Activated CD4-positive, CD25-positive, alpha-beta regulatory T cell (primary cell): ENCODE measurements at regions not wholly inside any gene's neighbourhood (a gene's known extent, or its start where the extent isn't known, plus 50 kb on each side); places are given as distances from the start of the nearest gene placed in this dataset.

Experiments used
- DNase-seq, 4 experiments: peaks; one replicate each; lab custom pipeline; 2025; lab: John Stamatoyannopoulos, UW

DNA sequence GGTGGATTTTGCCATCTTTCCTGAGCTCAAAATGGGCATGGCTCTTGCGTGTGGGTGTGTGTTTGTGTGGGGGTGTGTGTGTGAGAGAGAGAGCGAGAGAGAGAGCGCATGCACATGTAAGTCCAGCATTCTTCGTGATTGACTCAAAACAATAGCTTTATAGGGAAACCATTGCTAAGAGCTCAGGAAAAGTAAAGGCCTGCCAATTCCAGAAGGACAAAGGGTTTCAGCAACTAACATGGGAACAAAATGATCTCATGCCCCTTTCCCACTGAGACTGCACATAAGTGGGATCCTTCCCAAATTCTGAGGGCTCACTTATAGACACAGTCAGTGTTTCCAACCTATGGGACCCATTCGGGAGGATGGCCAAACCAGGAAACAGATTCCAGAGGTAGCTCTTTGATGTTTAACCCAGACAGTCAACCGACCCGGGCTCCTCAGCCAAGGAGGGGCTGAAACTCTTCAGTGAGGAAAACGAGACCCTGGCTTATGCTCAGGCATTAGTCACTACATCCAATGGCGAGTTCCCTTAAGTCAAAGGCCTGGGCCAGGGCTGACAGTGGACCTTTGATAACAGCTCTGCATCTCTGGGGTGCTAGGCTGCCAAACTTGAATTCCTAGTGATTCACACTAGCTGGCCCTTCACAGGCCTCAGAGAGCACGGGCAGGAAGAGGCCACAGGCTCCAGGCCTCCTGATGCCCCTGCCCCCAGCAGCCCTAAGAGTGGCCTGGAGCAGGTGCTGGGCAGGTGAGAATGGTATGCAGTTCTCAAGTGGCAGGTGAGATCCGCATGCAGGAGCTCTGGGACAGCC lies 305.0 kb upstream of the C2CD4B start:
- DNase-seq = no peak

DNA sequence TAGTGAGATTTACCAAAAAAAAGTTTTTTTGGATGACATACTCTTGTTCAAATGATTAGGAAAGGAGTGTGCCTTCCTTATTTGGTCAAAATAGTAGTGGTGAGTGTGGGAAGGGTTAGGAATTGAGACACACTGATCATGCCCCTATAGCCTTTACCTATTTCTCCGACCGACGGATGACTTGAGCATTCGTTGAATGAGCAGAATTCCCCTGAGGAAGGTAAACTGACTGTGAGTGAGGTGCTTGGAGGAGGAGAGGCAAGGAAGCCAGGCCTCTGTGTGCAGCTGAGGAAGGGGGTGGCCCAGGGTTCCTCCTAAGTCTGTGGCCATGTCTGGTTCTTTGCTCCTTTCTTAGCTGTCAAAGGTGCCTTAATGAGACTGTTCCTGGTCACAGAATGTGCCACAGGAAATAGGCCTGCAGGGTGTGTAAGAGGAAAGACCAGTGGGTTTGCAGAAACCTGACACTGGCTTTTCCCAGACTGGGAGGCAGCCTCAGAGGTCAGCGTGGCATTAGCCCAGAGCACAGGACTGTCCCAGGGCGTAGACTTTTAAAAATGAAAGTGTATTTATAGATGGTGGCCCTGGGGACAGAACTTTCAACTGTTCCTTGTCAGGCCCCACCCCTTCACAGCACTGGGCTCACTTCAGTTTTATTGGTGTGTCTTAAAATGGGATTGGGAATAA lies 307.7 kb upstream of the C2CD4B start:
- DNase-seq = no peak

DNA sequence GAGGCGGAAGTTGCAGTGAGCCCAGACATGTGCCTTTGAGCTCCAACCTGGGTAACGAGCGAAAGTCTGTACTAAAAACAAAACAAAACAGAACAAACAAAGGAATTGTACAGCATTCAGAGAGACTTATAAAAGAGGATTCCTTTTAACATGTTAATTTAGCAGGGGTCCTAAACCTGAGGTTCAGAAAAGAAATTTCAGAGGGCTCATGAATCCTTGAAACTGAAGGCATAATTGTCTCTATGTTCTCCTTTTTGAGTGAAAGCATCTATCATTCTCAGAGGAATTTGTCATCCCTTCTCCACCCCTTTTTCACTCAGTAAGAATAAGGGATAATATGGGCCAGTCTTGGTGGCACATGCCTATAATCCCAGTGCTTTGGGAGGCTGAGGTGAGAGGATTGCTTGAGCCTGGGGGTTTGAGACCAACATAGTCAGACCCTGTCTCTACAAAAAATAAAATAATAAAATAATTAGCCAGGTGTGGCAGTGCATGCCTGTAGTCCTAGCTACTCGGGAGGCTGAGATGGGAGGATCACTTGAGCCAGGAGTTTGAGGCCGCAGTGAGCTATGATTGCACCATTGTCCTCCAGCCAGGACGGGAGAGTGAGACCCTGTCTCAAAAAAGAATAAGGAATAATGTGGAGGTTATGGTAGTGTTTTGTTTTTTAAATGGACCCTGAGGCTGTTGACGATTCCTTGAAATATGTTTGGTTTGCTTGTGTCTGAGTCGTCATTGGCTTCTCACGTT lies 309.1 kb upstream of the C2CD4B start:
- no peak for DNase-seq

DNA sequence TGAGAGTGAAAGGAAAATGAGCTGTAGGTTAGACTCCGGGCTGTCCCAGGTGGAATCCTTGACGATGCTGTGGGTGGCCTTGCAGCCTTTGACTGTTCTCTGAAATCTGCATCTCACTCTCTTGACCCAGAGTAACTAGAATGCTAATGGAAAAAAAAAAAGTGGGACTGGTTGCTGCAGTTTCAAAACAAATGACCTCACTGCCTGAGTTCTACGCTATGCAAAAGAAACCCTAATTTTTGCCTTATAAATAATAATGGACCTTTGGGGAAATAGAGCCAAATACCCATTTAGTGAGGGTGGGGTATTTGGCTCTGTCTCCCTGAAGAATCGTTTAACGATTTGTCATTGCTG lies 309.7 kb upstream of the C2CD4B start:
- DNase-seq = no peak

DNA sequence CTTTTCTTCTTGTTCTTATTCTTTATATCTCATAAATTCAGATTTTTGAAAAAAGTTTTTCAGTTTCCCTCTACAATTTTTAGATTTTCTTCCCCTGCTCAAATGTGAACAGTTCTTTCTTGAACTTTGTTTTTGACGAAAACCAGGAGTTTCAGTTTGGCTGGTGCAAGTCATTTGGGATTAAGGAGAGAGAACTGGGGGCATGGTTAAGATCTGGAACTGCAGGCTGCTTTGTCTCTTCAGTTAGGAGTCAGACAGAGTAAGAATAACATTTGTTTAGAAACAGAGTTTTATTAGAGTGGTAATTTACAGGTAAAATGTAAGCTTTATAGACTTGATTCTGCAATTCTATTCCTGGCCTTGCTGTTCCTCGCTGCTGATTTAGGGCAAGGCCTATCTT lies 310.5 kb upstream of the C2CD4B start:
- no peak for DNase-seq

DNA sequence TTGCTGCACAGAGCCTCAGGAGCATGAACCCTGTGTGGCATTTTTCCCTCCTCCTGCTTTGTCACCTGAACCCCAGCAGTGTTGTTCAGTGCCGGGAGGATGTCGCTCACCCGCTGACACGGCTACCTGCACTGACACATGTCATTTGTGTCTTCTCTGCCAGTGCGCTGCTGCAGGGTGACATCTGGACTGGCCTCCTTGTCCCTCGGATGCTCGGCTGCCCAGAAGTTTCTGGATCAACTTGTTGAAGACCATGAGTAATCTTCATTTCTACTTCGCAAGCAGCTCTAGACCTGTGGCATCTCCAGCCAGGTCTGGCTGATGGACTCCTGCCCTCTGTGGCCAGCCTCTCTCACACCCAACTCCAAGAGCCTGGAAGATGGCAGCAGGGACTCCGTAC lies 311.1 kb upstream of the C2CD4B start:
- no peak for DNase-seq

- no peak for DNase-seq
Measured at GRCh38 chr15:62477929-62478328, 312.8 kb upstream of the C2CD4B start.

DNA sequence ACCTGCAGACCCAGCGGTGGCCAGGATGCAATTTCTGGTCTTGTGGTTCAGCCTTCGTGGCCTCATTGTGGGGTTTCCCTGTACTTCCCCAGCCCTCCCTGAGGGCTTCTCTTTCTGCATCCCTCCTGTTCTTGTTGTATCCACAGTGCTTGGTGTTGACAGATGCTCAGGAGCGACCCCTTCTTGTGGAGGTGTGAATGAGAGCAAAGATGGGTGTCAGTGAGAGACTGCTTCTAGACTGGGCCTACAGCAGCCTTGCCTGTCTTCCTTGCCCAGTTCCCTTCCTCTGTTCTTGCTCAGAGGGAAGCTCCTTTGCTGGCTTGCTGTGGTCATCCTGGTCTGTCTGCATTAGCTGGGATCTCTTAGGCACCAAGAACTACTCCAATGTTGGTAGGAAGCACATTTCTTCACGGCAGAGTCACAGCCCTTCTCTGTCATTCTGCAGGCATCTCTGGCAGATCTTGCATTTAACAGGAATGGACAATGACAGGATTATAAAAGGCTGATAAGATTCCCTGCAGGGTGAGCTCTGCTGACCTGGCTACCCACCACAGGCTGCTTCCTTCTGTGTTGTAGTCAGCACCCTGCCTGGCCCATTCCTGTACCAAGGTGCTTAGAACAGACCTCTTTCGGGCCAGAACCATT lies 317.8 kb upstream of the C2CD4B start:
- DNase-seq = no peak

DNA sequence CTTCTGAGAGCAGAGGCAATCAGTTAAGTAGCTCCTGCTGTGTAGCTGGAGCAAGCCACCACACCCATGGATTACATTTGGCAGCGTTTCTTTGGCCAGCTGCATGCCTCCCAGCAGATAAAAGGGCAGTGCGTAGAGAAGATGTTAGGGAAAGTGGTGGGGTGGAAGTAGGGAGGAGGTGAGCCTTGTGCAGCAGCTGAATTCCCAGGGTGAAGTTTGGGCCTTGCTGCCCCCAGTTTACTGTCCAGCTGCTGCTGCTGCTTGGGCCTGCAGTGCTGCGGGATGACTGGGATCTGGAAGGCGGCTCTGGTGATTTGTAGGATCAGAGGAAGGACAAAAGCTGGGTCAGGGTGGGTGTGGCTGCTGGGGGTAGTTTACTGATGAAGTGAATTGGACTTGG lies 318.7 kb upstream of the C2CD4B start:
- DNase-seq = no peak

DNA sequence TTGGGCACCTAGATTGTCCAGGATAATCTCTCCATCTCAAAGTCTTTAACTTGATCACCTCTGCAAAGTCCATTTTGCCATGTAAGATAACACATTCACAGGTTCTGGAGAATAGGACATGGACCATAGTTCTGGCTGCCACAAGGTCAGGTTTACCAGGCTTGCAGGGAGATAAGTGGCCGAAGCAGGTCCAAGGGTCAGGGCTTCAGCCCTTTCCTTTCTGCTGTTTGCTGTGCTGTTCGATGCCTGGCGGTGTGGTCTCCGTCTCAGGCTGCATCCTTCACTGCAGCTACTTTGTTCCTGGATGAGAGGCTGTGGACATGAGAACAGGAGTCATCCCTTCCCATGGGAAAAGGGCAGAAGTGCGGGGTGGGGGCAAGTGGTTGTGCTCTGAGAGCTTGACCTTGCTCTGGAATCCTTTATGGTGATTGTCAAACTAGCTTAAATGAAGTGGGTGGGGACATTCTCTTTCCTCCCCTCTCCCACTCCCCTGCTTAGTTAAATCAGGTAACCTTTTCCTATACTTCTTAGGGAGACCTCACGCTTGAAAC lies 320.2 kb upstream of the C2CD4B start:
- DNase-seq = no peak

DNA sequence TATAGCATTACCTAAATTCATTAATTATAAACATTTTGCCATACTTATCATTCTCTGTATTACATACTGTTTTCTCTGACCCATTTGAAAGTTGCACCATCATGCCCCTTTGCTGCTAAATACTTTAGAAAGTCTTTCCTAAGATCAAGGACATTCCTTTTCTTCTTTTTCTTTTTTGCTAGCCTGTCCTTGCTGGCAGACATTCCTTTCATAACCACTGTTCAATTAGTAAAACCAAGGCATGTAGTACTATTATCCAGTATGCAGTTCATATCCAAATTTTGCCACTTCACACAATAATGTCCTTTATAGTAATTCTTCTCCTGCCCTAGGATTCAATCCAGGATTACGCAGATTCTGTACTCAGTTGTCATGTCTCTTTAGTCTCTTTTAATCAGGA lies 321.0 kb upstream of the C2CD4B start:
- no peak for DNase-seq

DNA sequence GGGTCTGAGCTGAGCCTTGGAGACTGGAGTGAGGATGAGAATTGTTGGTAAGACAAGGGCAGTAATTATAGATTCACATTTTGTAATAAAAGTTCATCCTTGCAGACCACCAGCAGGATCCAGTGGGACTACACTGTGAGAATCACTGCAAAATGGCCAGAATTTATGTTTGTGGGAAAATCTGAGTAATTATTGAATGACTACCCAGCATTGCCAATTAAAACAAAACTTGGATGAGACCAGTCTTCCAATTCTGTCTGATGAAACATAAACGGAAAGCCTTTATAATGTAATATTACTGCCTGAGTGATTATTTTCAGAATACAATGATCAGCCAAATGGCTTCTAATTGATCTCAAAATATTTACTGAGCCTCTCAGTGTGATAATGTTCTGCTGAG lies 323.3 kb upstream of the C2CD4B start:
- DNase-seq = no peak

DNA sequence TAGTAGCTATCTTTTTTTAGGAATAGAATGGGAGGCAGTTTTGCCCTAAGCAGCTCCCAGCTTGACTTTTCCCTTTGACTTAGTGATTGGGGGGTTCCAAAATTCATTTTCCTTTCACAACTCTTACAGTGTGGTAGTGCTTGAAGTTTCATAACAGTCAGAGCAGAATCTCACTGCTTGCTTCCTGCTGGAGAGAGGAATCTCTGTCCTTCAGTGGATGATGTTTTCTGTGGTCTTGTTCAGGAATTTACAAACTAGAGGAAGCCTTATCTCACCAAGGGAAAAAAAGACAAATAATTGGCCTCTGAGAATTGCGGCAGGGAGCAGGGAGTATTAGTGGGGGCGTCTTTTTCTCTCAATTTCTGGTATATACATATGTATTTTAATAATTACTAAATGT lies 326.6 kb upstream of the C2CD4B start:
- no peak for DNase-seq

DNA sequence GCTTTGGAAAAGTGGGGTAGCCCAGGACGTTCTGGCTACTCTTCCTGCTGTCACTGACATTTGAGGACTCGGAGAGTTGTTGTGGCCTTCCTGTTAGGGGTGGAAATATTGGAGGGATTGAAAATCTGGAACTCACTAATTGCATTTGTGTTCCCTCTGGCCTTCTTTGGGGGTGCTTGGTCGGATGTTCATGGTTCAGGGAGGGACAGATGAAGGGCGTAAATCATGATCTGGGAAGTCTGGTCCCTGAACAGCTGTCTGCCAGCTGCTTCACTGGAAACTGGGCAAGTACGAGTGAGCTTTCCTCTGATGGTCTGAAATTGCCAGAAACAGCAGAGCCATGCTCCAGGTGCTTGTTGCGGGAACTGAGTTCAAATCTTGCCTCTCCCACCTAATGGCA lies 327.8 kb upstream of the C2CD4B start:
- no peak for DNase-seq

DNA sequence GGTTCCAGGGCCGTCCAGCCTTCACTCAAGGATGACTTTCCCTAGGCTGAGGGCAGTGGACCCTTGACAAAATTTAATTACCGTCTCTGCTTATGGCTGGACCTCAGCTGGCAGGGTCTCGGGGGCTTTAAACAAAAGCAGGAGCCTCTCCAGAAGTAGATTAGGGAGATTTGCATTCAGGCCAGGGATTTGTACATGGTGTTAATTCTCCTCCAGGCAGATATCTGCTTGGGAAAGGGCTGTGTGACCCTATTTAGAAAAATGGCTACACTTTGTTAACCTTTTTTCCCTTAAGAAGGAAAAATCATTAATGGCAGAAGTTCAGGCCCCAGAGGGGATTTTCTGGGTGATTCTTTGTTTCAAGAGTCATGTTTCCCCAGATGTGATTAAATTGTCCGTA lies 329.1 kb upstream of the C2CD4B start:
- DNase-seq = no peak

- no peak for DNase-seq
Measured at GRCh38 chr15:62495670-62496614, 330.9 kb upstream of the C2CD4B start.

- DNase-seq = no peak
Measured at GRCh38 chr15:62497356-62497755, 332.3 kb upstream of the C2CD4B start.

GRCh38 chr15:62498278-62498677 lies 333.2 kb upstream of the C2CD4B start:
- DNase-seq = no peak

GRCh38 chr15:62498712-62499111 lies 333.6 kb upstream of the C2CD4B start:
- DNase-seq = no peak

GRCh38 chr15:62500325-62500724 lies 335.2 kb upstream of the C2CD4B start:
- DNase-seq = no peak

DNA sequence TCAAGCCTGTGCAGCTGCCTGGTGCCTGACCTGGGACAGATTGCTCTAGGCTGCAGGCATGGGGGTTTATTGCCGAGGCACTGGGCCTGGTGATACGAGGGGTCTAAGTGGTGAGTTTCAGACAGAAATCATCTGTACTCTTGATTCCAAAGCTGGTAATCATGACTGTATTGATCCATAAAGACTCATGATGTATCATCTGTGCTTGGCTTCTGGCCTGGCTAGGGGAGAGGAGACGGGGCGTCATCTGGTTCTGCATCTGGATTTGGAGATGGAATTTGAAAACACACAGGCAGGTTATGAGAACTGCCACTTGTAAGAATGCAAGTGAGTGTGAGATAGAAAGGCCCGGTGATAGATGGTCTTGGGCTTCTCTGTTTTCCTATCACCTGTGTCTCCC lies 337.4 kb upstream of the C2CD4B start:
- no peak for DNase-seq
